ENCODE measurements at regions not wholly inside any gene's neighbourhood (a gene's known extent, or its start where the extent isn't known, plus 50 kb on each side); places are given as distances from the start of the nearest gene placed in this dataset.
A peak's percentile ranks its signal among the peaks of the same experiment; 100 is the strongest.

DNA sequence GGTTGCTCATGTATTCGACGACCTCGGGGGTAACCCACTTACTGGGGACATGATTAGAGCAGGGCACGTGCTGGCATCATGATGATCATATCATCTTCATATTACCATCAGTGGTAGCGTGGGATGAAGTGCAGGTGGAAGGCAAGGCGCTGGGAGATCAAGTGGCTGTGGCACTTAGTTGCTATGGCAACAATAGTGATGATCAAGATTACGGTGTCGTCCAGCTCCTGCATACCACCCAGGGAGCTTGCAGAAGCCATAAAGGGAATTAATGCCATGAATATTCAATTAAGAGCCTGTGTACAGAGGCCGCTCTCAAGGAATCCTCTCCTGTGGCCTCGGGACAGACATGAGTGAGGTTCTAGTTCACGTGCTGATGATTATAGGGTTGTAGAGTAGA is 237.2 kb upstream of the COPS8 start:
- 5% methylated on average over 11 of the region's 11 CpGs for WGBS (ENCODE audit: low lambda C conversion rate)

DNA sequence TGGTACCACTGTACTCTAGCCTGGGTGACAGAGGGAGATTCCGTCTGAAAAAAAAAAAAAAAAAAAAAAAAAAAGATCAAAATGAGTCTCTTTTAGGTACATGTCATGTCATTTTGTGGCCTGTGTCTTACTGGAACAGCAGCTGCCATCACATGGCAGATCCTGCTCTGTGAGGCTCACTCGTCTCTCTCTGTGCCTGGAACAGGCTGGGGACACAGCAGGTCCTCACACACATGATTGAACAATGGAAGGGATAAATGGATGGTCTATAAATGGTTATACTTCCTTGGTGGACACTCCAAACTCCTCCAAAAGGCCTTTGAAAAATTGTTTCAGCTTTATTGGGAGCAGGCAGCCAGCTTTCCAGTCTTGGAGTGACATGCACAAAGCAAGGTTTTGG is 236.2 kb upstream of the COPS8 start:
- H3K36me3 ChIP-seq (replicated peaks in 1 of 2; ENCODE audit: control insufficient read depth in 1 of 2, insufficient read depth in 2 of 2, low read length in 1 of 2), result no peaks in the 10 kb centered on the region
- no peaks in the 10 kb centered on the region for H3K27me3 ChIP-seq (ENCODE audit: insufficient read depth)
- H3K4me1 ChIP-seq (ENCODE audit: control insufficient read depth in 1 of 2, insufficient read depth in 2 of 2, low read depth in 1 of 2, low read length in 1 of 2), result peaks cover 0 to 5% of the 10 kb centered on the region in 2 experiments; a peak in 1 of 4 replicates
- CTCF ChIA-PET, result no interaction called here
- no peak overlapping the region for H3K4me2 ChIP-seq
- H3K79me2 ChIP-seq (ENCODE audit: insufficient read depth), result no peaks in the 10 kb centered on the region
- H3F3A ChIP-seq (replicated peaks; ENCODE audit: insufficient read depth), result no peaks in the 10 kb centered on the region
- no peak for DNase-seq
- H3K27ac ChIP-seq (ENCODE audit: low read depth in 2 of 2, low read length in 1 of 2), result no peak overlapping the region
- H3K9me3 ChIP-seq, result no peaks in the 10 kb centered on the region
- H3K9ac ChIP-seq, result no peak overlapping the region
- POLR2A ChIA-PET, result no interaction called here
- H4K20me1 ChIP-seq (ENCODE audit: insufficient read depth), result no peaks in the 10 kb centered on the region
- H2AFZ ChIP-seq (ENCODE audit: low read depth), result no peak overlapping the region
- H3K4me3 ChIP-seq (ENCODE audit: low read depth in 2 of 2, low read length in 1 of 2), result no peak overlapping the region
- H3K9me2 ChIP-seq, result no peaks in the 10 kb centered on the region
- 38% methylated on average over 2 of the region's 2 CpGs for WGBS (ENCODE audit: low lambda C conversion rate)
- no peak for TF ChIP-seq TCF12 (IDR thresholded peaks at IDR 0.05)
- TF ChIP-seq ELF1 (IDR thresholded peaks at IDR 0.05), result no peak
- TF ChIP-seq EP300 (IDR thresholded peaks at IDR 0.05; ENCODE audit: borderline replicate concordance in 1 of 2, low read depth in 1 of 2, low read length in 1 of 2), result no peak
- TF ChIP-seq EZH2phosphoT487 (IDR thresholded peaks at IDR 0.05; ENCODE audit: borderline replicate concordance, low read depth), result no peak
- TF ChIP-seq, protein P1, sequence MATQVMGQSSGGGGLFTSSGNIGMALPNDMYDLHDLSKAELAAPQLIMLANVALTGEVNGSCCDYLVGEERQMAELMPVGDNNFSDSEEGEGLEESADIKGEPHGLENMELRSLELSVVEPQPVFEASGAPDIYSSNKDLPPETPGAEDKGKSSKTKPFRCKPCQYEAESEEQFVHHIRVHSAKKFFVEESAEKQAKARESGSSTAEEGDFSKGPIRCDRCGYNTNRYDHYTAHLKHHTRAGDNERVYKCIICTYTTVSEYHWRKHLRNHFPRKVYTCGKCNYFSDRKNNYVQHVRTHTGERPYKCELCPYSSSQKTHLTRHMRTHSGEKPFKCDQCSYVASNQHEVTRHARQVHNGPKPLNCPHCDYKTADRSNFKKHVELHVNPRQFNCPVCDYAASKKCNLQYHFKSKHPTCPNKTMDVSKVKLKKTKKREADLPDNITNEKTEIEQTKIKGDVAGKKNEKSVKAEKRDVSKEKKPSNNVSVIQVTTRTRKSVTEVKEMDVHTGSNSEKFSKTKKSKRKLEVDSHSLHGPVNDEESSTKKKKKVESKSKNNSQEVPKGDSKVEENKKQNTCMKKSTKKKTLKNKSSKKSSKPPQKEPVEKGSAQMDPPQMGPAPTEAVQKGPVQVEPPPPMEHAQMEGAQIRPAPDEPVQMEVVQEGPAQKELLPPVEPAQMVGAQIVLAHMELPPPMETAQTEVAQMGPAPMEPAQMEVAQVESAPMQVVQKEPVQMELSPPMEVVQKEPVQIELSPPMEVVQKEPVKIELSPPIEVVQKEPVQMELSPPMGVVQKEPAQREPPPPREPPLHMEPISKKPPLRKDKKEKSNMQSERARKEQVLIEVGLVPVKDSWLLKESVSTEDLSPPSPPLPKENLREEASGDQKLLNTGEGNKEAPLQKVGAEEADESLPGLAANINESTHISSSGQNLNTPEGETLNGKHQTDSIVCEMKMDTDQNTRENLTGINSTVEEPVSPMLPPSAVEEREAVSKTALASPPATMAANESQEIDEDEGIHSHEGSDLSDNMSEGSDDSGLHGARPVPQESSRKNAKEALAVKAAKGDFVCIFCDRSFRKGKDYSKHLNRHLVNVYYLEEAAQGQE (IDR thresholded peaks at IDR 0.05; ENCODE audit: low read depth, low read length), result no peak
- no peak for TF ChIP-seq TAF1 (IDR thresholded peaks at IDR 0.05; ENCODE audit: borderline replicate concordance, low read depth, low read length)
- no peak for TF ChIP-seq NRF1 (IDR thresholded peaks at IDR 0.05; ENCODE audit: low read depth, low read length)
- TF ChIP-seq CHD2 (IDR thresholded peaks at IDR 0.05; ENCODE audit: low read length, partially characterized antibody), result no peak
- TF ChIP-seq, protein P2, sequence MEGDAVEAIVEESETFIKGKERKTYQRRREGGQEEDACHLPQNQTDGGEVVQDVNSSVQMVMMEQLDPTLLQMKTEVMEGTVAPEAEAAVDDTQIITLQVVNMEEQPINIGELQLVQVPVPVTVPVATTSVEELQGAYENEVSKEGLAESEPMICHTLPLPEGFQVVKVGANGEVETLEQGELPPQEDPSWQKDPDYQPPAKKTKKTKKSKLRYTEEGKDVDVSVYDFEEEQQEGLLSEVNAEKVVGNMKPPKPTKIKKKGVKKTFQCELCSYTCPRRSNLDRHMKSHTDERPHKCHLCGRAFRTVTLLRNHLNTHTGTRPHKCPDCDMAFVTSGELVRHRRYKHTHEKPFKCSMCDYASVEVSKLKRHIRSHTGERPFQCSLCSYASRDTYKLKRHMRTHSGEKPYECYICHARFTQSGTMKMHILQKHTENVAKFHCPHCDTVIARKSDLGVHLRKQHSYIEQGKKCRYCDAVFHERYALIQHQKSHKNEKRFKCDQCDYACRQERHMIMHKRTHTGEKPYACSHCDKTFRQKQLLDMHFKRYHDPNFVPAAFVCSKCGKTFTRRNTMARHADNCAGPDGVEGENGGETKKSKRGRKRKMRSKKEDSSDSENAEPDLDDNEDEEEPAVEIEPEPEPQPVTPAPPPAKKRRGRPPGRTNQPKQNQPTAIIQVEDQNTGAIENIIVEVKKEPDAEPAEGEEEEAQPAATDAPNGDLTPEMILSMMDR (IDR thresholded peaks at IDR 0.05), result no peak
- TF ChIP-seq NFIC (IDR thresholded peaks at IDR 0.05; ENCODE audit: borderline replicate concordance), result no peak
- TF ChIP-seq TEAD4 (IDR thresholded peaks at IDR 0.05; ENCODE audit: borderline replicate concordance, insufficient read depth), result no peak
- TF ChIP-seq FOSL2 (IDR thresholded peaks at IDR 0.05; ENCODE audit: borderline replicate concordance, low read depth), result no peak
- TF ChIP-seq MXI1 (IDR thresholded peaks at IDR 0.05; ENCODE audit: low read depth, low read length), result no peak
- TF ChIP-seq SIN3A (IDR thresholded peaks at IDR 0.05; ENCODE audit: borderline replicate concordance, low read depth, low read length), result no peak
- TF ChIP-seq, protein P3, sequence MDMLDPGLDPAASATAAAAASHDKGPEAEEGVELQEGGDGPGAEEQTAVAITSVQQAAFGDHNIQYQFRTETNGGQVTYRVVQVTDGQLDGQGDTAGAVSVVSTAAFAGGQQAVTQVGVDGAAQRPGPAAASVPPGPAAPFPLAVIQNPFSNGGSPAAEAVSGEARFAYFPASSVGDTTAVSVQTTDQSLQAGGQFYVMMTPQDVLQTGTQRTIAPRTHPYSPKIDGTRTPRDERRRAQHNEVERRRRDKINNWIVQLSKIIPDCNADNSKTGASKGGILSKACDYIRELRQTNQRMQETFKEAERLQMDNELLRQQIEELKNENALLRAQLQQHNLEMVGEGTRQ (IDR thresholded peaks at IDR 0.05; ENCODE audit: borderline replicate concordance, low read depth, low read length), result no peak

More for the DNA sequence above, 237.2 kb upstream of the COPS8 start:
- peak; percentile 42 for DNase-seq
- H2AFZ ChIP-seq (ENCODE audit: low read depth), result no peak overlapping the region
- no peaks in the 10 kb centered on the region for H3K79me2 ChIP-seq (ENCODE audit: insufficient read depth)
- no peaks in the 10 kb centered on the region for H3K9me2 ChIP-seq
- no peaks in the 10 kb centered on the region for H3K36me3 ChIP-seq (replicated peaks in 1 of 2; ENCODE audit: control insufficient read depth in 1 of 2, insufficient read depth in 2 of 2, low read length in 1 of 2)
- H3K4me1 ChIP-seq (ENCODE audit: control insufficient read depth in 1 of 2, insufficient read depth in 2 of 2, low read depth in 1 of 2, low read length in 1 of 2), result peaks cover 0 to 5% of the 10 kb centered on the region in 2 experiments; a peak in 1 of 4 replicates
- ChIA-PET CTCF (no interaction called here), POLR2A (no interaction called here)
- no peaks in the 10 kb centered on the region for H4K20me1 ChIP-seq (ENCODE audit: insufficient read depth)
- H3K27ac ChIP-seq (ENCODE audit: low read depth in 2 of 2, low read length in 1 of 2), result no peak overlapping the region
- H3K9me3 ChIP-seq, result no peaks in the 10 kb centered on the region
- TF ChIP-seq, protein P4, sequence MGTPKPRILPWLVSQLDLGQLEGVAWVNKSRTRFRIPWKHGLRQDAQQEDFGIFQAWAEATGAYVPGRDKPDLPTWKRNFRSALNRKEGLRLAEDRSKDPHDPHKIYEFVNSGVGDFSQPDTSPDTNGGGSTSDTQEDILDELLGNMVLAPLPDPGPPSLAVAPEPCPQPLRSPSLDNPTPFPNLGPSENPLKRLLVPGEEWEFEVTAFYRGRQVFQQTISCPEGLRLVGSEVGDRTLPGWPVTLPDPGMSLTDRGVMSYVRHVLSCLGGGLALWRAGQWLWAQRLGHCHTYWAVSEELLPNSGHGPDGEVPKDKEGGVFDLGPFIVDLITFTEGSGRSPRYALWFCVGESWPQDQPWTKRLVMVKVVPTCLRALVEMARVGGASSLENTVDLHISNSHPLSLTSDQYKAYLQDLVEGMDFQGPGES (IDR thresholded peaks at IDR 0.05; ENCODE audit: low read depth, low read length), result no peak
- TF ChIP-seq, protein P3 (IDR thresholded peaks at IDR 0.05; ENCODE audit: borderline replicate concordance, low read depth, low read length), result no peak
- TF ChIP-seq GATA2 (CRISPR knock-in tag; IDR thresholded peaks at IDR 0.05), result peak; percentile 68
- no peak for TF ChIP-seq CHD2 (IDR thresholded peaks at IDR 0.05; ENCODE audit: low read length, partially characterized antibody)
- TF ChIP-seq FOXJ3 (CRISPR knock-in tag; IDR thresholded peaks at IDR 0.05), result no peak
- TF ChIP-seq JUND (IDR thresholded peaks at IDR 0.05), result no peak
- no peak for TF ChIP-seq MEF2A (IDR thresholded peaks at IDR 0.05; ENCODE audit: borderline replicate concordance, low read depth)
- H3K4me2 ChIP-seq, result no peak overlapping the region
- no peaks in the 10 kb centered on the region; the same call in 1 of the 2 replicates for H3K27me3 ChIP-seq (ENCODE audit: insufficient read depth)
- no peak overlapping the region for H3K9ac ChIP-seq
- H3K4me3 ChIP-seq (ENCODE audit: low read depth in 2 of 2, low read length in 1 of 2), result no peak overlapping the region
- no peaks in the 10 kb centered on the region for H3F3A ChIP-seq (replicated peaks; ENCODE audit: insufficient read depth)
